K562 (cell line): ENCODE measurements at regions not wholly inside any gene's neighbourhood (a gene's known extent, or its start where the extent isn't known, plus 50 kb on each side); places are given as distances from the start of the nearest gene placed in this dataset.

Experiments
- ATAC-seq: fragments of 200-7000 bp; cut with Tn5 transposase; 3 replicates; pipeline ENCODE4 v1.9.1; 2020; ENCODE audit warnings: moderate library complexity
- BruUV-seq: library from RNA; stranded (reverse); fragments of 400-500 nt; replicated peaks from 2 replicates; lab custom pipeline; 2021; lab: Mats Ljungman, UMichigan
- CTCF ChIA-PET: fragments of 300-600 bp; formaldehyde crosslinking; extraction: SDS; loops from one replicate; lab custom pipeline; 2021; ENCODE audit warnings: low intra/inter-chr PET ratio; lab: Yijun Ruan, JAX
- POLR2A ChIA-PET: fragments of 300-600, 350-650 bp; sonication (Branson Sonifier 250); formaldehyde crosslinking; extraction: SDS; loops from one replicate; lab custom pipeline; 2021; ENCODE audit warnings: antibody characterized with exemption, inconsistent platforms; lab: Yijun Ruan, JAX
- DNase-seq, 4 experiments: peaks; one replicate each; pipeline versions ENCODE4 v3.0.0 to v3.0.0-alpha.2; 2011 to 2018; ENCODE audit warnings: low spot score in 3 of 4, mixed read lengths in 3 of 4; ENCODE audit errors: extremely low read depth in 1 of 4
- FAIRE-seq: peaks from 2 replicates; lab custom pipeline; 2011; peaks lifted over from hg19 to GRCh38; lab: Jason Lieb, UNC
- H2AFZ ChIP-seq: 2 replicates; pipeline ENCODE4 v1.6.0; 2011; ENCODE audit warnings: low read depth, low read length, control low read depth, inconsistent platforms
- H3K27ac ChIP-seq: fragments of 200-600 bp; 3 replicates; pipeline ENCODE4 v1.8.0; 2011; ENCODE audit warnings: low read depth, mild to moderate bottlenecking, control low read depth, inconsistent platforms, low read length, moderate library complexity, mixed read lengths; ENCODE audit errors: extremely low read depth
- H3K27me3 ChIP-seq, 2 experiments: fragments of 300-600 bp in 1 of 2; 2 replicates in 1 of 2; 3 replicates in 1 of 2; pipeline versions ENCODE4 v1.6.0 to v1.8.0; 2011; ENCODE audit warnings: inconsistent platforms in 2 of 2, low read length in 2 of 2, mild to moderate bottlenecking in 1 of 2, mixed read lengths in 1 of 2, moderate library complexity in 1 of 2; ENCODE audit not compliant: control insufficient read depth in 2 of 2, insufficient read depth in 2 of 2
- H3K36me3 ChIP-seq: fragments of 300-600 bp; 3 replicates; pipeline ENCODE4 v1.8.0; 2011; ENCODE audit warnings: mild to moderate bottlenecking, low read length, inconsistent platforms; ENCODE audit not compliant: control insufficient read depth, insufficient read depth
- H3K4me1 ChIP-seq, 2 experiments: fragments of 200-600 bp in 1 of 2; replicated peaks in 1 of 2; 2 replicates in 1 of 2; 3 replicates in 1 of 2; pipeline versions ENCODE4 v1.5.1 to v1.8.0; 2011; ENCODE audit warnings: inconsistent platforms in 2 of 2, low read length in 2 of 2, mild to moderate bottlenecking in 1 of 2, mixed read lengths in 1 of 2, moderate library complexity in 1 of 2; ENCODE audit not compliant: control insufficient read depth in 2 of 2, insufficient read depth in 2 of 2
- H3K4me2 ChIP-seq: 2 replicates; pipeline ENCODE4 v1.6.1; 2011; ENCODE audit warnings: low read length, control low read depth, inconsistent platforms, mixed read lengths; ENCODE audit not compliant: insufficient read depth
- H3K4me3 ChIP-seq: fragments of 200-600 bp; sonication (generic), shearing (Covaris generic); 2 replicates; pipeline ENCODE4 v1.5.1; 2016; ENCODE audit warnings: control low read depth, inconsistent platforms
- H3K79me2 ChIP-seq: fragments of 200-600 bp; 3 replicates; pipeline ENCODE4 v1.8.0; 2011; ENCODE audit warnings: low read length, inconsistent platforms; ENCODE audit not compliant: control insufficient read depth, insufficient read depth
- H3K9ac ChIP-seq, 2 experiments: 2 replicates each; pipeline versions ENCODE4 v1.6.0 to v1.6.1; 2011; ENCODE audit warnings: low read depth in 2 of 2, low read length in 2 of 2, control low read depth in 1 of 2, inconsistent platforms in 1 of 2, mild to moderate bottlenecking in 1 of 2, mixed read lengths in 1 of 2; ENCODE audit not compliant: insufficient read depth in 1 of 2
- H3K9me1 ChIP-seq: one replicate; pipeline ENCODE4 v1.6.0; 2011; ENCODE audit warnings: inconsistent platforms, mild to moderate bottlenecking, low read length, moderate library complexity; ENCODE audit not compliant: control insufficient read depth, insufficient read depth
- H3K9me3 ChIP-seq: replicated peaks from 2 replicates; pipeline ENCODE4 v1.5.1; 2011; ENCODE audit warnings: low read depth, low read length, inconsistent platforms; ENCODE audit not compliant: control insufficient read depth, insufficient read depth
- H4K20me1 ChIP-seq: replicated peaks from 2 replicates; pipeline ENCODE4 v1.6.1; 2011; ENCODE audit warnings: low read length, inconsistent platforms, mixed read lengths; ENCODE audit not compliant: control insufficient read depth, insufficient read depth
- CCNT2 ChIP-seq: IDR thresholded peaks from 2 replicates; pipeline ENCODE4 v1.6.1; 2011; ENCODE audit warnings: borderline replicate concordance, low read depth, mild to moderate bottlenecking, moderate library complexity, mixed read lengths, low read length; ENCODE audit not compliant: insufficient read length; ENCODE audit errors: extremely low read depth
- MIER1 ChIP-seq: fragments of 450-650 bp; IDR thresholded peaks from 2 replicates; pipeline ENCODE4 v1.6.1; 2016; ENCODE audit warnings: antibody characterized with exemption, mild to moderate bottlenecking, low read depth
- NFE2L1 ChIP-seq: fragments of 450-650 bp; IDR thresholded peaks from 2 replicates; pipeline ENCODE4 v1.6.1; 2016; ENCODE audit warnings: missing genetic modification characterization, low read depth, mild to moderate bottlenecking, missing compliant biosample characterization, moderate library complexity, borderline replicate concordance
- SP1 ChIP-seq: sonication (generic); formaldehyde crosslinking; IDR thresholded peaks from 2 replicates; pipeline ENCODE4 v1.8.1; 2022; ENCODE audit warnings: mild to moderate bottlenecking, missing genetic modification reagents
- THAP7 ChIP-seq: fragments of 250-450 bp; sonication (Bioruptor Pico); IDR thresholded peaks from 2 replicates; pipeline ENCODE4 v1.5.0; 2021
- TRIM28 ChIP-seq: fragments of 450-650 bp; IDR thresholded peaks from 2 replicates; pipeline ENCODE4 v1.6.1; 2017
- WHSC1 ChIP-seq: IDR thresholded peaks from one replicate; pipeline ENCODE4 v1.6.1; 2012; ENCODE audit warnings: low read length, control low read depth, inconsistent platforms
- ZBTB26 ChIP-seq: fragments of 450-650 bp; formaldehyde crosslinking; IDR thresholded peaks from 2 replicates; pipeline ENCODE4 v1.4.0; 2022; ENCODE audit warnings: missing genetic modification characterization
- ZNF384 ChIP-seq: IDR thresholded peaks from 2 replicates; pipeline ENCODE4 v1.6.1; 2012; ENCODE audit warnings: low read depth, low read length, improper control_type of control experiment
- WGBS: fragments of 100-300 bp; shearing (Covaris generic); methylation state at CpG from one replicate; pipeline ENCODE4 v1.1.6; 2016; ENCODE audit warnings: low coverage, mixed read lengths; ENCODE audit not compliant: insufficient coverage; ENCODE audit errors: missing lambda C conversion rate; 5-methylcytosine and 5-hydroxymethylcytosine counted together
- in situ Hi-C: fragments of 300-500 bp; cut with MboI; formaldehyde crosslinking; loops from 4 replicates; pipeline ENCODE4 v1.15.0; 2018; ENCODE audit warnings: inconsistent platforms, mixed read lengths
- intact Hi-C: fragments of 100-400 bp; cut with micrococcal nuclease; formaldehyde crosslinking; loops from 2 replicates; pipeline ENCODE4 v1.14.2; 2022

GRCh38 chr9:19732441-19732951 is 56.3 kb downstream of the SLC24A2 start:
- in situ Hi-C loops = no loop called here

More at GRCh38 chr9:19732441-19732951, 56.3 kb downstream of the SLC24A2 start:
- CTCF ChIA-PET = no interaction called here
- Histone ChIP-seq H3K79me2 (no peaks in the 10 kb centered on the region), H3K9me1 (no peaks in the 10 kb centered on the region), H3K9ac (no peak overlapping the region), H3K9me3 (no peaks in the 10 kb centered on the region), H3K27ac (no peak overlapping the region), H3K4me1 (no peaks in the 10 kb centered on the region), H3K4me2 (no peak overlapping the region), H4K20me1 (no peaks in the 10 kb centered on the region), H3K27me3 (no peaks in the 10 kb centered on the region), H3K4me3 (no peak overlapping the region), H2AFZ (no peak overlapping the region), H3K36me3 (no peaks in the 10 kb centered on the region)
- no peak for TF ChIP-seq TRIM28
- TF ChIP-seq SP1 = no peak
- TF ChIP-seq WHSC1 = no peak
- no peak for TF ChIP-seq THAP7 (CRISPR knock-in tag)
- TF ChIP-seq NFE2L1 (tag) = no peak
- TF ChIP-seq MIER1 = no peak
- no peak for TF ChIP-seq CCNT2
- TF ChIP-seq ZBTB26 (CRISPR knock-in tag) = no peak
- TF ChIP-seq ZNF384 = no peak
- POLR2A ChIA-PET = no interaction called here
- intact Hi-C loops = no loop called here
- WGBS = 21% methylated on average over 5 of the region's 5 CpGs
- ATAC-seq (no peak), DNase-seq (no peak), FAIRE-seq (no peak)
- BruUV-seq = no TSS peak
